ENCODE measurements at regions not wholly inside any gene's neighbourhood (a gene's known extent, or its start where the extent isn't known, plus 50 kb on each side); places are given as distances from the start of the nearest gene placed in this dataset.

- intact Hi-C loops (cut with micrococcal nuclease) = no loop called here
Measured at GRCh38 chr14:49994951-49995561, 102.2 kb downstream of the ARF6 start.

GRCh38 chr14:49997991-49998390 lies 105.1 kb downstream of the ARF6 start:
- intact Hi-C loops (cut with micrococcal nuclease) = no loop called here

- intact Hi-C loops (cut with micrococcal nuclease) = loop anchor here (1.0 kb wide), 2 partner anchors 28 to 84 kb away; no protein-coding TSS in a partner anchor
Measured at GRCh38 chr14:49999146-49999761, 106.4 kb downstream of the ARF6 start.

GRCh38 chr14:49999826-50000379 lies 107.0 kb downstream of the ARF6 start:
- intact Hi-C loops (cut with micrococcal nuclease) = loop anchor here (1.0 to 5.0 kb wide), 7 partner anchors 29 to 378 kb away; partner anchors contain the start of genes DMAC2L, DNAAF2, KLHDC2 and L2HGDH

- intact Hi-C loops (cut with micrococcal nuclease) = loop anchor here (1.0 to 5.0 kb wide), 6 partner anchors 38 to 378 kb away; partner anchors contain the start of genes DMAC2L, DNAAF2, KLHDC2 and L2HGDH
Measured at GRCh38 chr14:50000380-50001150, 107.7 kb downstream of the ARF6 start.

GRCh38 chr14:50001151-50001998 lies 108.5 kb downstream of the ARF6 start:
- intact Hi-C loops (cut with micrococcal nuclease) = loop anchor here (1.0 to 5.0 kb wide), 6 partner anchors 39 to 379 kb away; partner anchors contain the start of genes DMAC2L, DNAAF2, KLHDC2 and L2HGDH

GRCh38 chr14:50001999-50002925 lies 109.4 kb downstream of the ARF6 start:
- intact Hi-C loops (cut with micrococcal nuclease) = loop anchor here (1.0 to 5.0 kb wide), 14 partner anchors 19 to 380 kb away; partner anchors contain the start of genes DMAC2L, DNAAF2, KLHDC2 and L2HGDH

GRCh38 chr14:50002926-50003212 lies 110.0 kb downstream of the ARF6 start:
- intact Hi-C loops (cut with micrococcal nuclease) = loop anchor here (1.0 to 5.0 kb wide), 13 partner anchors 18 to 381 kb away; partner anchors contain the start of genes DNAAF2, KLHDC2, MGAT2 and RPL36AL

GRCh38 chr14:50003213-50004021 lies 110.5 kb downstream of the ARF6 start:
- intact Hi-C loops (cut with micrococcal nuclease) = loop anchor here (1.0 to 5.0 kb wide), 9 partner anchors 17 to 381 kb away; partner anchors contain the start of genes DNAAF2, KLHDC2, MGAT2 and RPL36AL

- intact Hi-C loops (cut with micrococcal nuclease) = no loop called here
Measured at GRCh38 chr14:50006141-50006540, 110.2 kb downstream of the VCPKMT start.

- intact Hi-C loops (cut with micrococcal nuclease) = no loop called here
Measured at GRCh38 chr14:50007123-50007903, 109.1 kb downstream of the VCPKMT start.

- intact Hi-C loops (cut with micrococcal nuclease) = no loop called here
Measured at GRCh38 chr14:50008562-50008961, 107.8 kb downstream of the VCPKMT start.

- intact Hi-C loops (cut with micrococcal nuclease) = no loop called here
Measured at GRCh38 chr14:50008974-50009373, 107.4 kb downstream of the VCPKMT start.

- intact Hi-C loops (cut with micrococcal nuclease) = no loop called here
Measured at GRCh38 chr14:50010752-50011151, 105.6 kb downstream of the VCPKMT start.

GRCh38 chr14:50011242-50011641 lies 105.1 kb downstream of the VCPKMT start:
- intact Hi-C loops (cut with micrococcal nuclease) = no loop called here

- intact Hi-C loops (cut with micrococcal nuclease) = no loop called here
Measured at GRCh38 chr14:50012644-50013043, 103.7 kb downstream of the VCPKMT start.

GRCh38 chr14:50013198-50013918 lies 103.0 kb downstream of the VCPKMT start:
- intact Hi-C loops (cut with micrococcal nuclease) = no loop called here

Measured in T-helper 2 cell treated with Interferon-gamma antibody and Interleukin-4, amounts not matched to agents 100 ng/mL and 5 ng/mL, for 36 hours (primary cell).